GM06990 (cell line): ENCODE measurements at regions not wholly inside any gene's neighbourhood (a gene's known extent, or its start where the extent isn't known, plus 50 kb on each side); places are given as distances from the start of the nearest gene placed in this dataset.

Experiments
- DNase-seq: peaks from one replicate; pipeline ENCODE4 v3.0.0-alpha.2; 2011; ENCODE audit not compliant: insufficient read length; ENCODE audit errors: extremely low read depth
- H3K27me3 ChIP-seq: replicated peaks from 2 replicates; pipeline ENCODE4 v1.6.0; 2011; ENCODE audit warnings: low read length; ENCODE audit not compliant: control insufficient read depth, insufficient read depth
- H3K36me3 ChIP-seq: 2 replicates; pipeline ENCODE4 v1.5.1; 2011; ENCODE audit warnings: low read length; ENCODE audit not compliant: control insufficient read depth, insufficient read depth
- H3K4me3 ChIP-seq: replicated peaks from 2 replicates; pipeline ENCODE4 v1.5.1; 2011; ENCODE audit warnings: low read depth, mild to moderate bottlenecking, control low read depth, low read length
- CTCF ChIP-seq: IDR thresholded peaks from 2 replicates; pipeline ENCODE4 v1.5.1; 2011; ENCODE audit warnings: low read length, control low read depth, mild to moderate bottlenecking, inconsistent platforms; ENCODE audit not compliant: insufficient read depth, poor library complexity, severe bottlenecking

- no peaks in the 10 kb centered on the region for H3K27me3 ChIP-seq
- H3K4me3 ChIP-seq, result no peak overlapping the region
- no peak for DNase-seq
- TF ChIP-seq CTCF, result no peak
- H3K36me3 ChIP-seq, result no peaks in the 10 kb centered on the region
Observed at GRCh38 chr20:57787990-57788781, 78.4 kb upstream of the PMEPA1 start.

- TF ChIP-seq CTCF, result no peak
- DNase-seq, result no peak
- Histone ChIP-seq H3K4me3 (no peak overlapping the region), H3K27me3 (no peaks in the 10 kb centered on the region), H3K36me3 (no peaks in the 10 kb centered on the region)
Observed at GRCh38 chr20:57787151-57787989, 77.6 kb upstream of the PMEPA1 start.

- TF ChIP-seq CTCF, result no peak
- Histone ChIP-seq H3K27me3 (no peaks in the 10 kb centered on the region), H3K36me3 (no peaks in the 10 kb centered on the region), H3K4me3 (no peak overlapping the region)
- DNase-seq, result peak; percentile 16
Observed at GRCh38 chr20:57786304-57786932, 76.6 kb upstream of the PMEPA1 start.

GRCh38 chr20:57785720-57786119 is 75.9 kb upstream of the PMEPA1 start:
- no peaks in the 10 kb centered on the region for H3K36me3 ChIP-seq

GRCh38 chr20:57785061-57785460 is 75.2 kb upstream of the PMEPA1 start:
- Histone ChIP-seq H3K36me3 (no peaks in the 10 kb centered on the region), H3K4me3 (no peak overlapping the region)

More at GRCh38 chr20:57785720-57786119, 75.9 kb upstream of the PMEPA1 start:
- H3K4me3 ChIP-seq, result no peak overlapping the region
- no peaks in the 10 kb centered on the region for H3K27me3 ChIP-seq
- no peak for DNase-seq
- TF ChIP-seq CTCF, result no peak

More at GRCh38 chr20:57785061-57785460, 75.2 kb upstream of the PMEPA1 start:
- no peak for DNase-seq
- TF ChIP-seq CTCF, result no peak
- H3K27me3 ChIP-seq, result no peaks in the 10 kb centered on the region
